ENCODE measurements at regions not wholly inside any gene's neighbourhood (a gene's known extent, or its start where the extent isn't known, plus 50 kb on each side); places are given as distances from the start of the nearest gene placed in this dataset.
"Not testable (repeated sequence)": the region's sequence is repeated elsewhere in the genome, so short reads cannot be mapped to it uniquely, and the experiment has no call there.

DNA sequence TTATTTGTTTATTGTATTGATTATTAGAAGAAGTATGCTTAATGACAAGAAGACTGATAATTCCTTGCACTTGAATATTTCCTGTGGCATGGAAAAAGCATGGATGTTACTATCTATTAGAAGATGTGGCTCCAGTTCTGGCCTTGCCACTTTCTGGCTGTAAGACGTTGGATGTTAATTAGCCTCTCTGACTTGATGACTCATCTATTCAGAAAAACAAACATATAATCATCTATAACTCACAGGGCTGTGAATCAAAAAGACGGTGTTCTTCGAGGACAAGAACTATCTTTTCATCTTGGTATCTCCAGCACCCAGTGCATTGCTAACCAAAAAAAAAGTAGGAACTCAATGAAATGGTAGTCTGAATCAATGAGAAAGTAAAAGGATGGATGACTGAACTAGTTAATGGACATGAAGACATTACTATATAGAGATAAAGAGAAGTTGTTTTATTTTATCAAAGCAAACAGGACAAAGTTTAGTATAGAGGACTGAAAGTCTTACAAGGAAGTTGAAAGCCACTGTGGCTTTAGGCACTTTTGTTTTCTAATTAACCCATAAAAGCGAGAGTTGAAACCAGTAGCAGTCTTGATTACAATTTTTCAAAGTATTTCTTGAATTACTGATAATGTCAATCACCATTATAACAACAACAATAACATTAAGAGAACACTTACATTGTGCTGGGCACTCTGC is 145.3 kb downstream of the RND3 start:
- Histone ChIP-seq H3K27me3 (ENCODE audit: control insufficient read depth, insufficient read depth, low read length) (no peaks in the 10 kb centered on the region), H3K27ac (ENCODE audit: low read length) (no peak overlapping the region), H3K4me3 (ENCODE audit: low read length) (no peak overlapping the region), H3K9me3 (ENCODE audit: control insufficient read depth, low read depth, low read length) (no peaks in the 10 kb centered on the region), H3K4me1 (ENCODE audit: control insufficient read depth, insufficient read depth, low read length) (no peaks in the 10 kb centered on the region), H3K36me3 (ENCODE audit: control insufficient read depth, insufficient read depth, low read length) (no peaks in the 10 kb centered on the region)
- peak in 1 of 2 donors; percentile 13 for DNase-seq
- 80% methylated on average over 1 of the region's 4 CpGs for WGBS (ENCODE audit: insufficient coverage, low lambda C conversion rate)

DNA sequence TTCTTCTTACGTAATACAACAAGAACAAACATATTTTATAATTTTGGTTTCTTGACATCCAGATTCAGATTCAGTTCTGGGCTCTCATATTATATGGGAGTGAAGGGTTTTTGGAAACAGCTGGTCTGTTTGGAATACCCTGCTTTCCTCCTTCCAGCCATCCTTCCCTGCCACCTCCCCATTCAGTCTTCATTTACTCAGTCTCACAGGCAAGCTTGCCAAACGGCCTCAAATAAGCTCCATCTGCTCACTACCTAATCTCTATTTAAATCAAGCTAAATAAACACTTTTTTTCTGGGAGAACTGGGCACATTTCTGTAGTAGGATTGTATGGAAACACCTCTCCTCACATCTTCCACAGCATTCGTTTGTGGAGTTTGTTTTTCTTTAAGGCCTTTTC is 147.5 kb downstream of the RND3 start:
- Histone ChIP-seq H3K36me3 (ENCODE audit: control insufficient read depth, insufficient read depth, low read length) (no peaks in the 10 kb centered on the region), H3K9me3 (ENCODE audit: control insufficient read depth, low read depth, low read length) (no peaks in the 10 kb centered on the region), H3K4me1 (ENCODE audit: control insufficient read depth, insufficient read depth, low read length) (no peaks in the 10 kb centered on the region), H3K4me3 (ENCODE audit: low read length) (no peak overlapping the region), H3K27me3 (ENCODE audit: control insufficient read depth, insufficient read depth, low read length) (no peaks in the 10 kb centered on the region), H3K27ac (ENCODE audit: low read length) (no peak overlapping the region)
- WGBS (ENCODE audit: insufficient coverage, low lambda C conversion rate), result no CpG with 5 or more reads among the region's 3 CpGs
- no peak for DNase-seq

- H3K27me3 ChIP-seq (ENCODE audit: control insufficient read depth, insufficient read depth, low read length), result no peaks in the 10 kb centered on the region
- no peak overlapping the region for H3K4me3 ChIP-seq (ENCODE audit: low read length)
- H3K4me1 ChIP-seq (ENCODE audit: control insufficient read depth, insufficient read depth, low read length), result no peaks in the 10 kb centered on the region
- no peaks in the 10 kb centered on the region for H3K36me3 ChIP-seq (ENCODE audit: control insufficient read depth, insufficient read depth, low read length)
- no peak overlapping the region for H3K27ac ChIP-seq (ENCODE audit: low read length)
- no peak for DNase-seq
- 100% methylated on average over 1 of the region's 1 CpG for WGBS (ENCODE audit: insufficient coverage, low lambda C conversion rate)
- H3K9me3 ChIP-seq (ENCODE audit: control insufficient read depth, low read depth, low read length), result no peaks in the 10 kb centered on the region
Measured at GRCh38 chr2:150339282-150339681, 148.2 kb downstream of the RND3 start.

DNA sequence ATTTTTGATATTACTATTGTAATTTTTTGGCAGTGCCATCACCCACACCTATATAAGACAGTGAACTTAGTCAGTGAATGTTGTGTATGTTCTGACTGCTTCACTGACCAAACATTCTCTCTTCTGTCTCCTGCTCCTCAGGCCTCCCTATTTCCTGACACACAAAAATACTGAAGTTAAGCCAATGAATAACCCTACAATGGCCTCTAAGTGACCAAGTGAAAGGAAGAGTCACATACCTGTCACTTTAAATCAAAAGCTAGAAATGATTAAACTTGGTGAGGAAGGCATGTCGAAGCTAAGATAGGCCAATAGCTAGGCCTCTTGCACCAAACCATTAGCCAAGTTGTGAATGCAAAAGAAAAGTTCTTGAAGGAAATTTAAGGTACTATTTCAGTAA is 151.9 kb downstream of the RND3 start:
- Histone ChIP-seq H3K27me3 (ENCODE audit: control insufficient read depth, insufficient read depth, low read length) (no peaks in the 10 kb centered on the region), H3K36me3 (ENCODE audit: control insufficient read depth, insufficient read depth, low read length) (no peaks in the 10 kb centered on the region), H3K4me3 (ENCODE audit: low read length) (no peak overlapping the region), H3K4me1 (ENCODE audit: control insufficient read depth, insufficient read depth, low read length) (no peaks in the 10 kb centered on the region), H3K27ac (ENCODE audit: low read length) (no peak overlapping the region), H3K9me3 (ENCODE audit: control insufficient read depth, low read depth, low read length) (no peaks in the 10 kb centered on the region)
- no peak for DNase-seq
- WGBS (ENCODE audit: insufficient coverage, low lambda C conversion rate), result 60% methylated on average over 1 of the region's 1 CpG

DNA sequence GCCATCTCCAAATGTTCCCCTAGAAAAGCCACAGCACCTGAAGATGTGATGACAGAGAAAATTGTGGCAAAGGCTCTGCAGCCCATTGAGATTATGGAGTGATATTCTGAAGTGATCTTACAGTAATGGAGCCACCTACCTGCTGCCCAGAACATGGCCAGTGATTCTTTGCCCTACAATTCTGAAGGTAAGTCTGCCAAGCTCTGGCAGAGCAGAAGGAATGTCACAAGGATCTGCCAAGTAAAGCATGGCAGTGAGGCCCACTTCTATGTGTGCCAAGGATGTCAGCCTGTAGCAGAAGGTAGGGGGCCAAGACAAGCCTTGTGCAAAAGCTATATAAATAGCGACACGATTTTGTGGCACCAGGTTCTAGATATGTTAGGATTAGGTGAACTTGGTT is 155.1 kb downstream of the RND3 start:
- Histone ChIP-seq H3K27ac (ENCODE audit: low read length) (no peak overlapping the region), H3K27me3 (ENCODE audit: control insufficient read depth, insufficient read depth, low read length) (no peaks in the 10 kb centered on the region), H3K9me3 (ENCODE audit: control insufficient read depth, low read depth, low read length) (no peaks in the 10 kb centered on the region), H3K4me1 (ENCODE audit: control insufficient read depth, insufficient read depth, low read length) (no peaks in the 10 kb centered on the region), H3K36me3 (ENCODE audit: control insufficient read depth, insufficient read depth, low read length) (no peaks in the 10 kb centered on the region), H3K4me3 (ENCODE audit: low read length) (no peak overlapping the region)
- no peak for DNase-seq
- WGBS (ENCODE audit: insufficient coverage, low lambda C conversion rate), result no CpG with 5 or more reads among the region's 2 CpGs

DNA sequence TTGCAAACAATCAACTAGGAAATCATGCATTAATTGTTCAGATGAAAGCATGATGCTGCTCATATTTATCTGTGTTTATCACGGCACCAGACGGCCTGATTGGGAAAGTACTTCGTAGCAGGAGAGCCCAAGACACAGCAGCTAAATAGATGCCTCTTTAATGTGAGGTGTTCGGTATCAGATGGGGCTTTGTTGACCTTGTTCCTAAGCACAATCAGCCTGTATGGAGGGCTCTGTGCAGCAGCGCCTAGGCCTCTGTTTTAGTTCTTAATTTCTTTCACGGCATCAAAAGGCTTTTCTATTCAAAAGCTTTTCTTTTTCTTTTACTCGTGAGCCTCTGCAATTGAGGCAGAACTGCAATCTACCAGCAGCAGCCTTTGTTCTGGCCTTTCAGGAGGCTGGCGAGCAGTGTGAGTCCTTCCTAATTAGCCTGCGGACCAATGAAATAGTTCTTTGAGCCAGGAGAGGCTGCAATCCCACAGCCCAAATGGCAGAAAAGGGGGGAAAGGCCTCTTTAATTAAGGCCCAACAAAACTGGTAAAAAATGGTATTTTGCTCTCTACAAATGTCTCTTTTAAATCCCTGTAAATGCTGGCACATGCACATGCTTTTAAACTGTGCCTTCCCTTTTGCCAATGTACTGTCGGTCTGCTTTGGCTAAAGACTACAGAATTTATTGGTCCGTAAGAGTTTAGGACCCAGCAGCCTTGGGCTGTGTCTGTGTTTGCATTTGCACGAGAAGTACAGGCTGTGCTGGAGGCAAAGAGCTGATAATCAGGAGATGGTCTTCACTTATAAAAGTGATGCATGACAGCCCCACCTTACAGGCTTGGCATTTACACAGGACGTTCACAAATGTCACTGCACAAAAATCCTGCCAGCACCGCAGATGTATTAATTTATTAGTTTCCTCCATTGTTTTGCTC is 159.6 kb downstream of the RND3 start:
- Histone ChIP-seq H3K36me3 (ENCODE audit: control insufficient read depth, insufficient read depth, low read length) (no peaks in the 10 kb centered on the region), H3K4me3 (ENCODE audit: low read length) (no peak overlapping the region), H3K4me1 (ENCODE audit: control insufficient read depth, insufficient read depth, low read length) (no peaks in the 10 kb centered on the region), H3K27me3 (ENCODE audit: control insufficient read depth, insufficient read depth, low read length) (no peaks in the 10 kb centered on the region), H3K9me3 (ENCODE audit: control insufficient read depth, low read depth, low read length) (no peaks in the 10 kb centered on the region), H3K27ac (ENCODE audit: low read length) (no peak overlapping the region)
- DNase-seq, result no peak
- WGBS (ENCODE audit: insufficient coverage, low lambda C conversion rate), result 80% methylated on average over 1 of the region's 14 CpGs

- Histone ChIP-seq H3K4me1 (ENCODE audit: control insufficient read depth, insufficient read depth, low read length) (no peaks in the 10 kb centered on the region), H3K27ac (ENCODE audit: low read length) (no peak overlapping the region), H3K36me3 (ENCODE audit: control insufficient read depth, insufficient read depth, low read length) (no peaks in the 10 kb centered on the region), H3K27me3 (ENCODE audit: control insufficient read depth, insufficient read depth, low read length) (no peaks in the 10 kb centered on the region), H3K9me3 (ENCODE audit: control insufficient read depth, low read depth, low read length) (no peaks in the 10 kb centered on the region), H3K4me3 (ENCODE audit: low read length) (no peak overlapping the region)
- WGBS (ENCODE audit: insufficient coverage, low lambda C conversion rate), result 100% methylated on average over 3 of the region's 6 CpGs
- no peak for DNase-seq
Measured at GRCh38 chr2:150325656-150326314, 161.7 kb downstream of the RND3 start.

DNA sequence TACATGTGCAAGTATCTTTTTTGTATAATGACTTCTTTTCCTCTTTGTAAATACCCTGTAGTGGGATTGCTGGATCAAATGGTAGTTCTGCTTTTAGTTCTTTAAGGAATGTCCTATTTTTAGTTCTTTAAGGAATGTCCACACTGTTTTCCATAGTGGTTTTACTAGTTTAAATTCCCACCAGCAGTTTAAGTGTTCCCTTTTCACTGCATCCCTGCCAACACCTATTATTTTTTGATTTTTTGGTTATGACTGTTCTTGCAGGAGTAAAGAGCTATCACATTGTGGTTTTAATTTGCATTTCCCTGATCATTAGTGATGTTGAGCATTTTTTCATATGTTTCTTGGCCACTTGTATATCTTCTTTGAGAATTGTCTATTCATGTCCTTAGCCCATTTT is 164.4 kb downstream of the RND3 start:
- H3K4me3 ChIP-seq (ENCODE audit: low read length); H3K27me3 ChIP-seq (ENCODE audit: control insufficient read depth, insufficient read depth, low read length); H3K4me1 ChIP-seq (ENCODE audit: control insufficient read depth, insufficient read depth, low read length): not testable (repeated sequence)

DNA sequence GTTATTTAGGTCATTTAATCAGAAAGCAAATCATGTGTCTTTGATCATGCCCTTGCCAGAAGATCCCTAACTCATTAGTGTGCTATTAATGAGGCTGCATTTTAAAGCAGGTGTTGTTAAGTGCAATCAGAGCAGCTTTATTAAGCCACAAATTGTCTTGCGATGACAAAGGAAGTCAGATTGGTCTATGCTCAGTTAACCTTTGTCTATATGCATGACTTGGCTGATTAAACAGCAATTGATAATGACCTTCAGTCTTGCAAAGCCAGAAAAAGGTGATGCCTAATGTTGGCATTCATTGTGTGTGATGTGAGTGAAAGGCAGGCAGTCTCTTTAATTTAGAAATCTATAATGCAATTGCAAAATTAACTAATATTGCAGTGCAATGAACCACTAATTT is 166.9 kb downstream of the RND3 start:
- Histone ChIP-seq H3K4me1 (ENCODE audit: control insufficient read depth, insufficient read depth, low read length) (no peaks in the 10 kb centered on the region), H3K27ac (ENCODE audit: low read length) (no peak overlapping the region), H3K4me3 (ENCODE audit: low read length) (no peak overlapping the region), H3K9me3 (ENCODE audit: control insufficient read depth, low read depth, low read length) (no peaks in the 10 kb centered on the region), H3K36me3 (ENCODE audit: control insufficient read depth, insufficient read depth, low read length) (no peaks in the 10 kb centered on the region), H3K27me3 (ENCODE audit: control insufficient read depth, insufficient read depth, low read length) (no peaks in the 10 kb centered on the region)
- WGBS (ENCODE audit: insufficient coverage, low lambda C conversion rate), result no CpG with 5 or more reads among the region's 1 CpG
- peak in 1 of 2 donors; percentile 45 for DNase-seq

More for the DNA sequence above, 164.4 kb downstream of the RND3 start:
- not testable (repeated sequence) for H3K9me3 ChIP-seq (ENCODE audit: control insufficient read depth, low read depth, low read length); H3K36me3 ChIP-seq (ENCODE audit: control insufficient read depth, insufficient read depth, low read length); H3K27ac ChIP-seq (ENCODE audit: low read length); DNase-seq

DNA sequence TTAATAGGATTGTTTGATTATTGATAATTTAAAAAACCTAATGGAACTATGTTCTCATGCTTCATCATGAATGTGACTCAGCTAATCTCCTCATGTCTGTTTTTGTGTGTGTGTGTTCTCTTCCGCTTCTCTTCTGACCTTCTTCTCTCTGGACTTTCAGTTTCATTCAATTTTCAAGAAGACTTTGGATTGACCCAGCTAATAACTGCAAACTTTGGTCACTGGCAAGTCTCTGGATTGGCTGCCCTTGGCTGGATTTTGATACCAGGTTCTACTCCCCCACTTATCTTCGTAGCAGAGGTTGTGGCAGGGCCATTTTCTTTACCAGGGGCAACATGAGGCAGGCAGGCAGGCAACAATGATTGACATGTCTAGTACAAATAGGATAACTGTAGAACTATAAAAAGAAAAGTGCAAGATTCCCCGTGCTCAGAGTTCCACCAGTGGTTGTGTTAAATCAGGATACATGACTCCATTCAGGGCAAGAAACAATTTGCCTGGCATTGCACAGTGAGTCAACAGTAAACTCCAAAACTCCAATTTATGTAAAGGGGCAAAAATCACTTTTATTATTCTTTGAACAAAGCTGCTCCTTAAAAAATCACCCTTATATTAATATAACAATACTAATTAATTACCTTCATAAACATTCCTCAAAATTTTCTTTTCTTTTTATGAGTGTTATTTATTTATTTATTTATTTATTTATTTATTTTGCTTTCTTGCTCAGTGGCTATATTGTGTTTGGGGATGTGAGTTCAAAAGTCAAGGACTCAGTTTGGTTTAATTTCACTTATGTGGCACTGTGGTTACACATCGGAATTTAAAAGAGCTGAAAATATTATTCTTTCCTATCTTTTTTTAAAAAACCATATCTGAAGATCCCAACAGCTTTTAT is 167.6 kb downstream of the RND3 start:
- H3K27ac ChIP-seq (ENCODE audit: low read length), result no peak overlapping the region
- H3K4me3 ChIP-seq (ENCODE audit: low read length), result no peak overlapping the region
- no peaks in the 10 kb centered on the region for H3K27me3 ChIP-seq (ENCODE audit: control insufficient read depth, insufficient read depth, low read length)
- no peaks in the 10 kb centered on the region for H3K36me3 ChIP-seq (ENCODE audit: control insufficient read depth, insufficient read depth, low read length)
- H3K4me1 ChIP-seq (ENCODE audit: control insufficient read depth, insufficient read depth, low read length), result no peaks in the 10 kb centered on the region
- no peaks in the 10 kb centered on the region for H3K9me3 ChIP-seq (ENCODE audit: control insufficient read depth, low read depth, low read length)
- 75% methylated on average over 3 of the region's 4 CpGs for WGBS (ENCODE audit: insufficient coverage, low lambda C conversion rate)
- DNase-seq, result peak; percentile 22 to 67
